Superior temporal gyrus (tissue), 1 donor: ENCODE measurements at regions not wholly inside any gene's neighbourhood (a gene's known extent, or its start where the extent isn't known, plus 50 kb on each side); places are given as distances from the start of the nearest gene placed in this dataset.
A peak's percentile ranks its signal among the peaks of the same experiment; 100 is the strongest.
"Not testable (repeated sequence)": the region's sequence is repeated elsewhere in the genome, so short reads cannot be mapped to it uniquely, and the experiment has no call there.

Source experiments
- DNase-seq: peaks from one replicate; pipeline ENCODE4 v3.0.0-alpha.2; 2016; ENCODE audit errors: extremely low spot score

DNA sequence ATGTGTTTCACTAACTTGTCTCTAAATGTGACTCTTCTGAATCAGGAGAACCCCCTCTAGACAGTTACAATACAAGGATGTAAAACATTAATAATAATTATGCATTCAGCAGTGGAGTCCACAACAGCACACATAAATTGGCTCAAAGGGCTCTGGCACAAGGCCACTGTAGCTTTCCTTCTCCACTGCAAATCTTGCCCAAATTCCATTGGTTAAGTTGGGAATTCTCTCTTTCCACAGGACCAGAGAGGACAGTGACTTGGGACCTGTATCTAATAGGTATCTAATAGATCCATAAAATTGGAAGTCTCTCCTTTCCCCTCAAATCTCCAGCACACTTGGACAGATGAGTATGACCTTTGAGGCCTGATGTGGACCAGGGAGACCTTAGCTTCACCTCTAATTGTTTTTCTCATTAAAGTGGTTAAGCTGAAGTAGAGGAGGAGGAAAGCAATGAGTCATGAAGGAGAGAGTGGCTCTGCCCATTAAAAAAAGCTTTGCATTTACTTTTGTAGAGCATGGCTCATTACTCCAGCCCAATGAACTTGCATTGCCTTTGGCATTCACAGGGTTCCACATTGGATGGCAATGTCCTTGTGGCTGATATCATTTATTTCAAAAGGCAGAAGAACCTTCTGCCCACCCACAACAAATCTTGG, 72.3 kb upstream of the SH3RF1 start:
- DNase-seq: no peak

DNA sequence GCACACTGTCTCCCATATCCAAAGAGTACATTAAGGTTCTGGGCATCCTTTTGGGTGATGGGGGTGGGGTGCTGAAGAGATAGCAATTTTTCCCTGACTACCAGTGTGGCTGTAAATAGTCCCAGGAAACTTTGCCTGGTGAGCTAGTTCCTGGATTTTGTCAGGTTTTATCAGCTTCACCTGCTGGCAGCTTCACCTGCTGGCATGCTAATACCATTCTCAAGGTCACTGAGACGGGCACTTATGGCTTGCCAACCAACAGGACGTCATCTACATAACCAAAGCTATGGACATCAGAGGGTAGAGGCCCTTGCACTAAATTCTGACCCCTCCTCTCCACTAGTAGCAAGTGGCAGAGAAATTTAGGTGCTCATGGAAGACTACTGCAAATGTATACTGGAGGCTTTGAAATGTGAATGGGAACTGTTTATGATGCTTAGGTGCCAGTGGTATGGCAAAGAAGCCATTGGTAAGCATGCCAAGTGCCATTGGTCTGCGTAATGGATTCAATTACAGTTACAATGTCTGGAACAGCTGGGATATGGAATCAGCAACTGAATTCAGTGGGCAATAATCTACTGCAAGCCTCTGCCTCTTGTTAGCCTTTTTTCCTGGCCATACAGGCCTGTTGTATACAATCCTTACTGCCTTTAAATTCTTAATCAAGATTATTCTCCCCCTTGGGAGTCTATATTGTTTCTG, 71.6 kb upstream of the SH3RF1 start:
- no peak for DNase-seq

DNA sequence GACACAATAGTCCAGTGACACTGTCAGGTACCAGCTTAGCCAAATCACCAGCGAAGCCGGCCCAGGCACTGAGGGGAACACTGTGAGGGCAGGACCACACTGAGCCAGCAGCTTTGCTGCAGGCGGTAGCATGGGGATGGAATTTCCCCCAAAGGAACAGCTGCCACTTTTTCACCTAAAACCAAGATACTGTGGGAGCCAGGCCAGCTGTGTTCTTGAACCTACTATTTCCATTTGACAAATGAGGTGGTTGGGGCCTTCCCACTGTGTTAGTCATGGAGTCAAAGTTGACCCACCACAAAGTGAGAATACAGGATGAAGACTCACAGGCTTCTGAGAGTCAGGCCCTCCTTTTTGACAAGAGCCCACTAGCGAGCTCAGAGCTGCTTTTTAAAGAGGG, 70.7 kb upstream of the SH3RF1 start:
- DNase-seq: no peak

DNA sequence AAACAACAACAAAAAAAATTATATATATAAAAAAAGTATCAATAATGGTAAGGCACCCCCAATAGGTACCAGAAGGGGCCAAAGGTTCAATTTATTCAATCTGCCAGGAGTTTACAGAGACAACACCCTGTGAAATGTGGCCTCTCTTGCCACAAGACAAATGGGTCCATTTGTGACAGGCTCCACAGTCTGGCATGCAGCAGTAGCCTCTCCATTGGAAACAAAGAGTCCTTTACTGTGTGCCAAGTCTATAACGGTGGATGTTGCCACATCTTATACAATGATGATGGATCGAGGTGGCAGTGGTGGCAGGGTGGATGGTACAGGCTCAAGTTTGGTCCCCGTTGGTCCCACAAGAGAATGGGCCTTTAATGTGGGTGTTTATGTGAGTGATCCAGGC, 70.1 kb upstream of the SH3RF1 start:
- DNase-seq: peak; percentile 87

DNA sequence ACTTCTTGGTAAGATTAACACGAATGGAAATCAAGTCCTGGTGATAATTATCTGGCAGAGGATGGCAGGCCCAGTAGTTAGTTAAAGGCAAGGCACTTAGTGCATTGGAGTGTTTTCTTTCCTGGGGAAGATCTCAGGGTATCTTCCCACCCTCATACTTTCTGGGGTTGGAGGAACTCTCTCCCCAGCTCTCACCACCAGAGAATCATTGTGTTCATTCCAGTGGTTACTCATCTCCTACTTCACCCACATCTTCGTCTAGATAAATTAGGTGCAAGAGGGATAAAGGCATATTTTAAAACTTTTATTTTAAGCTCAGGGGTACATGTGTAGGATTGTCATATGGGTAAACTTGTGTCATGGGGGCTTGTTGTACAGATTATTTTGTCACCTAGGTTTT, 67.5 kb upstream of the SH3RF1 start:
- DNase-seq: no peak

DNA sequence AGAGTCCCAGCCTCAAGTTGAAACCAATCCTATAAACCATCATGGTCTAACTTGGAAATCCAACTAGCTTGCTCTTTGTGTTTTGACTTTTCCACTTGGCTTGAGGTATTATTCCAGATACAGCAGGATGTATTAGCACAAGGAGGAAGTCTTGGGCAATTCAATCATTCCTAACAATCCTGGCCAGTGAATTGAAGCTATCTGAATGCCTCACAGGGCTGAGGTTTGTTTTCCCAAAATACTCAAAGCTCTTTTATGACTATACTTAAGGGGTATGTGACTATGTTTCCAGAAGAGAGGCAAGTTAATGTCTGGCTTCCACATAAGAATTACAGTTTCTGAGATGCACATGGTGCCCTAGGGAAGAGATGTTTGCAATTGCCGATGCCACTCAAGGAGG, 66.8 kb upstream of the SH3RF1 start:
- no peak for DNase-seq

DNA sequence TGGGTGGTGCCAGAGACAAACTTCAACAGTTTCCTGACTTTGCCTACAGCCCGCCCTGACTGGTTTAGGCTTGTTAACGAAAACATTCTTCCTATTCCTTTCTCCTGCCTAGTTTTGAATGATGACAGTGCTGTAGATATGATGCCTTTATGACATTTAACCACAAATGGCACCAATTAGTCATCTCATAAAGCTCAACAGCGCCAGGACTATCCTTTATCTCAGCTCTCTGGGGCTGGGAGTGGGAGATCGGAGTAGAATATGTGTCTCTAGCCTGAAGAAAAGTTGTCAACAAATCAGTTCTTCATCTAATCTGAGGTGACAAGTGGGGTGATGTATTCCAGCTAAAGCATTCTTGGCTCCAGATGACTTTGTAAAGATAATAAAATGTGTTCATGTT, 64.6 kb upstream of the SH3RF1 start:
- no peak for DNase-seq

DNA sequence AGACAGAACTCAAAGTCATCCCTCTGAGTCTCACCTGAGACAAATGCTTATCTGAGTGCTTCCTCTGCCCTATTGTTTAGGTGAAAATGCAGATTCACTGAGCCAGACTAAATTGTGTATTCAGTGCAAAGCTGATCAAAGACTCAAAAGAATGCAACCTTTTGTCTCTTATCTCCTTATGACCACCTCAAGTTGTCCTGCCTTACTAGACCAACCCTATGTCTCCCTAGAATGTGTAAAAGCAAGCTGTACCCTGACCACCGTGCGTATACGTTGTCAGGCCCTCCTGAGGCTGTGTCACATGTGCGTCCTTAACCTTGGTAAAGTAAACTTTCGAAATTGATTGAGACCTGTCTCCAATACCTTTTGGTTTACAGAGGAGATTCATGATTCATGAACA, 63.6 kb upstream of the SH3RF1 start:
- DNase-seq: no peak

DNA sequence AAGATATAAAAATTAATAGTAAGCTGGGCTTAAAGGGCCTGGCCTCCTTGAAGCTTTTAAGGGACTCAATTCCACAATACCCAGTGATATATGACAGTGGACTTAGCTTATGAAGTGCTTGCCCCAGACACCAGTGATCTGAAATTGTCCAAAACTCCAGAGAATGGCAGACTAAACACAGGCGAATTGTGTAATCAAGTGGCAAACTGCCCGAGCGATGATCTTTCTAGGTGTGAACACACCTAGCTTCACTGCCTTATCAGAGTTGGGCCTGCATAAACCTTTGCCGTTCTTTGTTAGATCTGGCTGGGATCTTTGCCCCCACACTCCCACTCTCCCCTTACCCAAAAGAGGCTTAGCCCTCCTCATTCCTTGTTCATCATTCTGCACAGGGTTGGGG, 62.5 kb upstream of the SH3RF1 start:
- no peak for DNase-seq

DNA sequence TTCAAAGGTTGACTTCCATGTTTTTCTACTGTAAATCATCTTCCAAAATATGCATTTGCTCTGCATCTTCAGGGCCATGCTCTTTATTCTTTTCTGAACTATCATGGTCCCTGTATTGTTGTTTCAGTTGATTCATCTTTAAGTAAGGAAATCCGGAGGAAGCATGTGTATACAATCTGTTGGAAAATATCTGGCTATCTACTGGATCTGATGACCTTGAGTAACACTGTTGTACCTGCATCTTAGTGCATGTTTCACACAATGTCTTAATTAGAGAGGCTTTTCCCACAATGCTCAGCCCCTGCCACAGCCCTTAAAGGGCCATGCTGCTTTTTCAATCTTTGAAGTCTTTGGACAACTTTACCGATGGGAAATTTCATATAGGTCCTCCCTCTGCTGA, 61.8 kb upstream of the SH3RF1 start:
- DNase-seq: no peak

DNA sequence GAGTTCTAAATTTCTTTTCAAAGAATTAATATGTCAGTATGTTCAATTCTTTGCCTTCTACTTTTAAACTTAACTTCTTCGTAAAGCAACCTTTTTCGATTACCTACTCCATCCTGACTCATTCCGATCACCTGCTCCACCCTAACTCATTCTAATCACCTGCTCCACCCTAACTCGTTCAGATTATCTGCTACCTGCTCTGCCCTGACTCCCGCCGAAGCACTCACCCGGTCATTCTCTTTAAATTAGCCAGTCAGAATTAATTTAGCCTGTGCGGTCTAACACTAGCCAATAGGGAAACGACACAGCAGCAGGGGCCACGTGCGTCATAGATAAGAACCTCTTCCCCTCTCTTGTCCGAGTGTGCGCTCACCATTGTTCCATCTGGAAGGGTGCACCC, 60.1 kb upstream of the SH3RF1 start:
- DNase-seq: no peak

DNA sequence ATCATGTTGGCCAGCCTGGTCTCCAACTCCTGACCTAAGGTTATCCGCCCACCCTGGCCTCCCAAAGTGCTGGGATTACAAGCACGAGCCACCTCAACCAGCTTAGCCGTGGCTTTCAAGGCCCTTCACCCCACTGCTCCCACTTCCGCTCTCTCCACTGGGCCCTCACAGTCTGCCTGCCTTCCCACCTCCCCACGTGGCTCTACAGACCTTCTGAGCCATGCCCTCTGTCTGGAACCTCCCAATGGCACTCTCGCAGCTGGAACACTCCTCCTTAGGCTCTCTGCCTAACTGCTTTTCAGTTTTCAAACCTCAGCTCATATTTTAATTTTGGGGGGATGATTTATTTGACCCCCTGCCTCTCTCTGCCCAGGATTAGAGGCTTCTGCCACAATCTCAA, 59.3 kb upstream of the SH3RF1 start:
- no peak for DNase-seq

DNA sequence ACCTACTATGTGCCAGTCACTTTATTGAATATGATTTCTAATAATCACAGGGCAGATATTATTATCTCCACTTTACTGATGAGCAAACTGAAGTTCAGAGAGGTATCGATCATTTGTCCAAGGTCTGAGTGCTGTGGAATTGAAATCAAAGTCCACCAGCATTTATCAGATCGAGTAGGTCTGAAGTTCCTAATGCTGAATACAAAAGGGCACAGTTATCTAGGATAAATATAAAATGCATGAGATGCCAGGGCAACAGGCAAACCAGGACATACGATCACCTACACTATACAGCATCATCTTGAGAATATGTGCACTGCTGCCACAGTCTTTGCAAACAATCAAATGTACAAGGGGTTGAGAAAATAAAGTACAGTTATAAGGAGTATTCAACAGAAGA, 57.2 kb upstream of the SH3RF1 start:
- no peak for DNase-seq

DNA sequence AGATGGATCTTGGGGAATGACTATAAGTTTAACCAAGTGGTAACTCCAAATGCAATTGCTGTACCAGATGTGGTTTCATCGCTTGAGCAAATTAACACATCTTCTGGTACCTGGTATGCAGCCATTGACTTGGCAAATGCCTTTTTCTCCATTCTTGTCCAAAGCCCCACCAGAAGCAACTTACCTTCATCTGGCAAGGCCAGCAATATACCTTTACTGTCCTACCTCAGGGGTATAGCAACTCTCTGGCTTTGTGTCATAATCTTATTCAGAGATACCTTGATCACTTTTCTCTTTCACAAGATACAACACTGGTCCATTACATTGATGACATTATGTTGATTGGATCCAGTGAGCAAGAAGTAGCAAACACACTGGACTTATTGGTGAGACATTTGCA, 53.2 kb upstream of the SH3RF1 start:
- not testable (repeated sequence) for DNase-seq

DNA sequence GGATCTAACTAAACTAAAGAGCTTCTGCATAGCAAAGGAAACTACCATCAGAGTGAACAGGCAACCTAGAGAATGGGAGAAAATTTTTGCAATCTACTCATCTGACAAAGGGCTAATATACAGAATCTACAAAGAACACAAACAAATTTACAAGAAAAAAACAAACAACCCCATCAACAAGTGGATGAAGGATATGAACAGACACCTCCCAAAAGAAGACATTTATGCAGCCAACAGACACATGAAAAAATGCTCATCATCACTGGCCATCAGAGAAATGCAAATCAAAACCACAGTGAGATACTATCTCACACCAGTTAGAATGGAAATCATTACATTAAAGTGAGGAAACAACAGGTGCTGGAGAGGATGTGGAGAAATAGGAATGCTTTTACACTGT, 52.1 kb upstream of the SH3RF1 start:
- DNase-seq: not testable (repeated sequence)
